ENCODE measurements at regions not wholly inside any gene's neighbourhood (a gene's known extent, or its start where the extent isn't known, plus 50 kb on each side); places are given as distances from the start of the nearest gene placed in this dataset.

DNA sequence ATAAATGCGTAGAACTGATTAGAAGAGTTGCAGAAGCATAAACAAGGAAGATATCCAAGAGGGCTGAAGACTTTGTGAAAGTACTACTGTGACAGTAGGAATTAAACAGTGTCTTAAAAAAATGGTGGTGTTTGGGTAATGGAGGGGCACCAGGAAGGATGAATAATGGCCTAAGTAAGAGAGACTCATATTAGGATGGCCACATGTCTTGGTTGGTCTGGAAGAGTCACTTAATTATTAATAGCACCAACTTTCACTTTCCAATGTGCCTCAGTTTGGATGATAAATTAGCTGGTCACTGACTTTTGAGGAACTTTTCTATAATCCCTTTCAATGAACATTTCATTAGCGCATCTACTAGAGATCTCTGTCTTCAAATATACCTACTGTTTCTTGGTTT lies 372.2 kb downstream of the NYAP2 start:
- Histone ChIP-seq H3K36me3 (ENCODE audit: control insufficient read depth in 2 of 3, insufficient read depth in 3 of 3, low read length in 3 of 3) (no peaks in the 10 kb centered on the region), H3K27ac (ENCODE audit: low read depth in 2 of 2, low read length in 2 of 2) (no peak overlapping the region), H3K27me3 (ENCODE audit: control insufficient read depth, insufficient read depth, low read length) (no peaks in the 10 kb centered on the region), H3K9ac (ENCODE audit: low read length in 3 of 3) (no peak overlapping the region), H3K9me3 (ENCODE audit: control insufficient read depth in 2 of 3, insufficient read depth in 1 of 3, low read length in 3 of 3) (peaks cover 0 to 4% (median 0%) of the 10 kb centered on the region in 3 donors), H3K4me1 (ENCODE audit: control insufficient read depth in 2 of 3, insufficient read depth in 2 of 3, low read depth in 1 of 3, low read length in 3 of 3) (no peaks in the 10 kb centered on the region), H3K4me3 (ENCODE audit: low read length in 3 of 3) (no peak overlapping the region)
- intact Hi-C loops (cut with DNase I), result no loop called here
- DNase-seq, result no peak
- TF ChIP-seq, protein P1, sequence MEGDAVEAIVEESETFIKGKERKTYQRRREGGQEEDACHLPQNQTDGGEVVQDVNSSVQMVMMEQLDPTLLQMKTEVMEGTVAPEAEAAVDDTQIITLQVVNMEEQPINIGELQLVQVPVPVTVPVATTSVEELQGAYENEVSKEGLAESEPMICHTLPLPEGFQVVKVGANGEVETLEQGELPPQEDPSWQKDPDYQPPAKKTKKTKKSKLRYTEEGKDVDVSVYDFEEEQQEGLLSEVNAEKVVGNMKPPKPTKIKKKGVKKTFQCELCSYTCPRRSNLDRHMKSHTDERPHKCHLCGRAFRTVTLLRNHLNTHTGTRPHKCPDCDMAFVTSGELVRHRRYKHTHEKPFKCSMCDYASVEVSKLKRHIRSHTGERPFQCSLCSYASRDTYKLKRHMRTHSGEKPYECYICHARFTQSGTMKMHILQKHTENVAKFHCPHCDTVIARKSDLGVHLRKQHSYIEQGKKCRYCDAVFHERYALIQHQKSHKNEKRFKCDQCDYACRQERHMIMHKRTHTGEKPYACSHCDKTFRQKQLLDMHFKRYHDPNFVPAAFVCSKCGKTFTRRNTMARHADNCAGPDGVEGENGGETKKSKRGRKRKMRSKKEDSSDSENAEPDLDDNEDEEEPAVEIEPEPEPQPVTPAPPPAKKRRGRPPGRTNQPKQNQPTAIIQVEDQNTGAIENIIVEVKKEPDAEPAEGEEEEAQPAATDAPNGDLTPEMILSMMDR (IDR thresholded peaks at IDR 0.05; ENCODE audit: borderline replicate concordance, extremely low read depth, insufficient read depth), result no peak
- FAIRE-seq, result no peak

DNA sequence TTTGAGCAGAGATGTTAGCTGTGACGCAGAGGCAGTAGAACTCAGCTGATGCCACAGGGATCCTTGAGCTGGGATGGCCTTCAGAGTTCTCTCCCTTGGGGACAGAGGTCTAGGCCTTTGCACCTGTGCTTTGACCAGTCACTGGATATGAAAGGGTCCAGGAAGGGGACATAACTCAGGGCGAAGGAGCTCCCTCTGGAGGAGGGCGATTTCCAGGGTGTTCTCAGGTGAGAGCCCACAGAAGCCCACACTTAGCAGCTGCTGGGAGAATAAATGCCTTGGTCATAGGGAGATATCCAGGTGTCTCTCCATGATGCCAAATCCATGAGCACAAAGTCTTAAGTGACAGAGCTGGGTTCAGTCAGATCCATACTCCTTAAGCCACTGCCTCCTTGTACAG lies 369.2 kb downstream of the NYAP2 start:
- intact Hi-C loops (cut with DNase I), result no loop called here
- Histone ChIP-seq H3K4me3 (ENCODE audit: low read length in 3 of 3) (no peak overlapping the region), H3K36me3 (ENCODE audit: control insufficient read depth in 2 of 3, insufficient read depth in 3 of 3, low read length in 3 of 3) (no peaks in the 10 kb centered on the region), H3K27me3 (ENCODE audit: control insufficient read depth, insufficient read depth, low read length) (no peaks in the 10 kb centered on the region), H3K9ac (ENCODE audit: low read length in 3 of 3) (no peak overlapping the region), H3K9me3 (ENCODE audit: control insufficient read depth in 2 of 3, insufficient read depth in 1 of 3, low read length in 3 of 3) (no peaks in the 10 kb centered on the region), H3K4me1 (ENCODE audit: control insufficient read depth in 2 of 3, insufficient read depth in 2 of 3, low read depth in 1 of 3, low read length in 3 of 3) (no peaks in the 10 kb centered on the region), H3K27ac (ENCODE audit: low read depth in 2 of 2, low read length in 2 of 2) (no peak overlapping the region)
- no peak for FAIRE-seq
- TF ChIP-seq, protein P1 (IDR thresholded peaks at IDR 0.05; ENCODE audit: borderline replicate concordance, extremely low read depth, insufficient read depth), result no peak
- no peak for DNase-seq

DNA sequence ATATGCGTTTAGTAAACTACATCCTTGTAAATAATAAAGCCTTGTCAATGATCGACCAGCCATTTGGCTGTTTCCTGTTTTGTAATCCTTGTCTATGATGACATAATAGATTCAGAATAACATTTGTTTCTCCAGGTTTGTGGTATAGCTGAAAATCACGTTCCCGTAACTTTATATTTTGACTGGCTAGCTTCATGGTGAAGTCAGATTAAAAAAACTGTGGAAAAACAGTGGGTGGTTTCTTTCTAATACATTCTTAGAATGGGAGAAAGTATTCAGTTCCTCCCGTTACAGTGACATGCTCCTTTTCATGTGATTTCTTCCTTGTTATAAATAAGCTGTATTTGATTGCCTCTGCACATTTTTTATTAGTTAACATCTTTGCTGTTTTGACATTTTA lies 366.9 kb downstream of the NYAP2 start:
- DNase-seq, result no peak
- Histone ChIP-seq H3K27ac (ENCODE audit: low read depth in 2 of 2, low read length in 2 of 2) (no peak overlapping the region), H3K4me3 (ENCODE audit: low read length in 3 of 3) (no peak overlapping the region), H3K9ac (ENCODE audit: low read length in 3 of 3) (no peak overlapping the region), H3K27me3 (ENCODE audit: control insufficient read depth, insufficient read depth, low read length) (no peaks in the 10 kb centered on the region), H3K9me3 (ENCODE audit: control insufficient read depth in 2 of 3, insufficient read depth in 1 of 3, low read length in 3 of 3) (no peaks in the 10 kb centered on the region), H3K36me3 (ENCODE audit: control insufficient read depth in 2 of 3, insufficient read depth in 3 of 3, low read length in 3 of 3) (no peaks in the 10 kb centered on the region), H3K4me1 (ENCODE audit: control insufficient read depth in 2 of 3, insufficient read depth in 2 of 3, low read depth in 1 of 3, low read length in 3 of 3) (no peaks in the 10 kb centered on the region)
- no peak for FAIRE-seq
- TF ChIP-seq, protein P1 (IDR thresholded peaks at IDR 0.05; ENCODE audit: borderline replicate concordance, extremely low read depth, insufficient read depth), result no peak
- intact Hi-C loops (cut with DNase I), result no loop called here

DNA sequence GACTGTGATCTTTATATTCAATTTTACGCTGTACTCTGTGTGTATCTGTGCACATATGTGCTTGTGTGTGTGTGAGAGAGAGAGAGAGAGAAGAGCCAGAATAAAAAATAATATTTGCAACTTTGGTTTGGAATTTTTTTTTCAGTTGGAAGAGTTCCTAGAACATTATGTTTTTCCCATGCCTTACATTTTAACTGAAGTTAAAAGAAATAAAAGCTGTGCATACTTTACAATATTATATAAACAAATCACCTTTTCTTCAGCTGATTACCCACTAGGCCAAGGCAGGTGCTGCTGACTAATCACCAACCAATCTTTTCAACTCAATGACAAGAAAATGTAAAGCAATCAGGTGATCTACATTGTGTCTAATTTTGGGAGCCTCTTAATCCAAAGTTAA lies 366.3 kb downstream of the NYAP2 start:
- DNase-seq, result no peak
- no peaks in the 10 kb centered on the region for H3K36me3 ChIP-seq (ENCODE audit: control insufficient read depth in 2 of 3, insufficient read depth in 3 of 3, low read length in 3 of 3)
- no peak overlapping the region for H3K9ac ChIP-seq (ENCODE audit: low read length in 3 of 3)
- no peaks in the 10 kb centered on the region for H3K27me3 ChIP-seq (ENCODE audit: control insufficient read depth, insufficient read depth, low read length)
- TF ChIP-seq, protein P1 (IDR thresholded peaks at IDR 0.05; ENCODE audit: borderline replicate concordance, extremely low read depth, insufficient read depth), result no peak
- no peaks in the 10 kb centered on the region for H3K4me1 ChIP-seq (ENCODE audit: control insufficient read depth in 2 of 3, insufficient read depth in 2 of 3, low read depth in 1 of 3, low read length in 3 of 3)
- no peak for FAIRE-seq
- no peak overlapping the region for H3K27ac ChIP-seq (ENCODE audit: low read depth in 2 of 2, low read length in 2 of 2)
- intact Hi-C loops (cut with DNase I), result no loop called here
- no peaks in the 10 kb centered on the region for H3K9me3 ChIP-seq (ENCODE audit: control insufficient read depth in 2 of 3, insufficient read depth in 1 of 3, low read length in 3 of 3)
- H3K4me3 ChIP-seq (ENCODE audit: low read length in 3 of 3), result no peak overlapping the region
